NCI-H82 treated with DMSO at 0.1 percent for 48 hours (cell line): ENCODE measurements at regions not wholly inside any gene's neighbourhood (a gene's known extent, or its start where the extent isn't known, plus 50 kb on each side); places are given as distances from the start of the nearest gene placed in this dataset.

ENCODE experiments used
- DNase-seq: peaks from one replicate; lab custom pipeline; 2025; ENCODE audit not compliant: unreplicated experiment; lab: John Stamatoyannopoulos, UW

GRCh38 chr3:3578718-3579117 lies 220.5 kb upstream of the LRRN1 start:
- DNase-seq, result no peak

DNA sequence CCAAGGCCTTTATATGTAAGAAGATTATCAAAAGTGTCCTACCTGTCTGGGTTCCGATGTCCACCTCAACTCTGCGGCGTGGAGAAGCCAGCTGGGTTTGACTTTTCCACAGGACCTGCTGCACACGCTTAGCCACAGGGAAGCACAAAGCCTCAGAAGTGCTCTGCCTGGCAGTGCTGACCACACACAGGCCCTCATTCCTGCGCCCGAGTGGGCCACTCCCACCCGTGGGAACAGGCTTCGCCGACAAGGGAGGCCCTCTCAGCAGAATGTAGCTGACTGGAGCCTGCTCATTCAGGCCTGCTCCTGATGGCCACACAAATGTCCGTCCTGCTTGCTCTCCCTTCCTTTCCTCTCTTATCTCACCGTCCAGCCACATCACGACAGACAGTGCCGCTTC lies 221.4 kb upstream of the LRRN1 start:
- no peak for DNase-seq

GRCh38 chr3:3573341-3573740 lies 225.9 kb upstream of the LRRN1 start:
- DNase-seq, result no peak

- DNase-seq, result no peak
Measured at GRCh38 chr3:3560591-3561311, 238.5 kb upstream of the LRRN1 start.

- no peak for DNase-seq
Measured at GRCh38 chr3:3559786-3560185, 239.4 kb upstream of the LRRN1 start.

DNA sequence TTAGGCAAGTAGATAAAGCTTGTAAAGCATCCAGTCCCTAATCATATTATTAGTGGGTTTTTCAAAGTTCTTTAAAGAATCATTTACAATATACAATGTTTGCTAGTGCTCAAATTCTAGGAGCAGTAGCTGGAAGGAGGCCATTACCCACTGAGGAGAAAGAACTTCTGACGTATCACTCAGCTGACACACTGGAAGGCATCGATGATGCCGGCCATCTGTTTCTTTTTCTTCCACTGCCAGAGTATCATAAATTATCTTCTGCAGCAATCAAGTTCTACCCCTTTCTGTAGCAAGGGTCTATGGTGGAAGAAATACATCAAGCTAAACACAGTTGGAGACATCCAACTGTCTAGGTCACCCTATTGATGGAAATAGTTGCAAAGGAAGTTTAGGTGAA lies 243.2 kb upstream of the LRRN1 start:
- no peak for DNase-seq

GRCh38 chr3:3553236-3553635 lies 246.0 kb upstream of the LRRN1 start:
- no peak for DNase-seq

DNA sequence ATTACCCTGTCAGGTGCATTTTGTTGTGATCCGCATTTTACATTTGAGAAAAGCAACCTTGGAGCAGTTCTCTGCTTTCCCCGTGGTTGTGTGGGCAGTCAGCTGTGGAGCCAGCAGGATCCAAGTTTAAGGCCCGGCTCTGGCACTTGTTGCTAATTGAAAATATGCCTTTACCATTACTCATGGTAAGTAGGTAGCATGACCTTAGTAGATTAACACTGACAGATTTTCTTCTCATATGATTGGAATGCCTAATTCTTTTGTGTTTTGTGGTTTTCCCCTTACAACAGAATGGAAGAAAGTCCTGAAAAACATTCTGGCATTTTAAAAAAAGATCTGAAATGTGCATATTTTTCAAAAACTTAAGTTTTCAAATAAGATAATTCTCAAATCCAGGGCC lies 246.5 kb upstream of the LRRN1 start:
- DNase-seq, result no peak

DNA sequence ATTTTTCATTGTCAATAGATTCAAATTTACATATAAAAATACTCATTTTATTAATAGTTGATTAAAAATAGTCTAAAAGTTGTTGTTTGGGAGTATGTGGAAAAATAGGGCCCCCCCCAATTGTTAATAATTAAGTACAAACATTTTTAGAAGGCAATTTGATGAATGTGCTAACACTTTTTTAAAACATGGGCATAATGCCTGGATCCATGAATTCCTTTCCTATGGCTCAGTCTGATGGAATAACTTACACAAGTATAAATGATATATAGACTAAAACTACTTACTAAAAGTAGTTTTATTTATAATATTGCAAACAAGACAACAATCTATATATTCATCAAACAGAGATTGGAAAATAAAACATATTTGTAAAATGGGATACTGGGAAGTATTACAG lies 247.2 kb upstream of the LRRN1 start:
- DNase-seq, result no peak

DNA sequence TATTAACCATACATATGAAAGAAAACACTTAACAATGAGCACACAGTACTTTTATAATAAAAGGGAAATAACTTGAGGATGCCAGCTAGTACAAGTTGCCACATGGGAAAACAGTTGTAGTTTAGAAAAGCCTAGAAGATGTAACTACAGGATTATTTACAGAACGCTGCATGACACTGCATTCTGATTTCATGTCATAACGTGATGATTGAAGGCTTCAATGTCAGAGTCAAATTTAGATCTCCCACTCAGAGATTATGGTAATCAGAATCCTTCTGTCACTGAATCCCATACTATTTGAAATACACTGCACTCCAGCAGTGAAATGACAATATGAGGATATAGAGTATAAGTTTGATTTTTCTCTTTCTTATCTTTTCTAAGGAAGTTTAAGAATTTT lies 253.9 kb upstream of the LRRN1 start:
- DNase-seq, result no peak

GRCh38 chr3:3538451-3538850 lies 260.8 kb upstream of the LRRN1 start:
- no peak for DNase-seq

DNA sequence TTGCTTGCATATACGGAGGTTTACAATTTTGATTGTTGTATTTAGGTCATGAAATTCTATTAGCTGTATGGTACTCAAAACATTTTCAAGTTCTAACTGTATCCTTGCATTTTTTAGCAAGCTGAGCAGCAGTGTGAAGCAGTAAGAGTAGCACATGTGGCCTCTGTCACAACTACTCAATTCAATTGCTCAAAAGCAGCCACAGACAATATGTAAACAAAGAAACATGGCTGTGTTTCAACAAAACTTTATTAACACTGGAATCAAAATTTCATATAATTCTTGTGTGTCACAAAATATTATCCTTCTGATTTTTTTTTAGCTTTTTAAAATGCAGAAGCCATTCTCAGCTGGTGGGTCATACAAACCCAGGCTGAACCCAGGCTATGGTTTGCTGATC lies 266.7 kb upstream of the LRRN1 start:
- DNase-seq, result no peak

- no peak for DNase-seq
Measured at GRCh38 chr3:3531476-3531875, 267.8 kb upstream of the LRRN1 start.

- DNase-seq, result no peak
Measured at GRCh38 chr3:3519266-3519665, 280.0 kb upstream of the LRRN1 start.

GRCh38 chr3:3516996-3517395 lies 282.2 kb upstream of the LRRN1 start:
- DNase-seq, result no peak

DNA sequence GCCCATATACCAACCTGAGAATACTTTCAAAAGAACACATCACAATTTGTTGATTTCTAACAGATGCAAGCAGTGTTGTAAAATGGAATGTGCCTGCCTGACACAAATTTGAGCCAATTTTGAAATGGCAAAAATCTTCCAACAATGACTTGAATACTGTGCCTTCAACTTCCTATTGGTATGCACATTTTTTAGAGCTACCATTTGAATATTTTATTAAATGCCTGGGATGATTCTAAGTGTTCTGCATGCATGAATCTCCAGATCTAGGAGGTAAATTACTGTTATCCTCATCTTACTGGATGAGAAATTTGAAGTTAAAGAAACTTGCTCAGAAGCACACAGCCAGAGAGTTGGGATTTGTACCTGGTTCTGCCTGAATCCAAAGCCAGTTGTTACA lies 282.8 kb upstream of the LRRN1 start:
- DNase-seq, result no peak

DNA sequence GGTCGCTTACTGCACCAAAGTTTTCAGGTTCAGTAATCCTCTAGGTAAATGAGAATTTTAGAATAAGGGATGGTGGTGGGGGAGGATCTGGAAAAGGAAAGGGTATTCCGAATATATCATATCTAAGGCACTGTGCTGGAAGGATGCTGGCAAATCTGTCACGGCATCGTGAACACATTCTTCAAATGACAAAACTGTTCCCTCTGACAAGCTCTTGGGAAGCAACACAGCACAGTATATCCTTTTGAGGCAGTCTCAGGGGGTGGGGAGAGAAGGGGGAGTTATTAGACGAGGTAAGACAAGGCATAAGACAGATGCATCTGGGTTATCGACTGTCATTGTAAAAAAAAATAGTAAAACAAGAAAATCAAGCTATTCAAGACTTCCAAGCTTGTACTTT lies 289.6 kb upstream of the LRRN1 start:
- DNase-seq, result no peak

GRCh38 chr3:3504686-3505085 lies 294.5 kb upstream of the LRRN1 start:
- no peak for DNase-seq

GRCh38 chr3:3503411-3503810 lies 295.8 kb upstream of the LRRN1 start:
- DNase-seq, result no peak

DNA sequence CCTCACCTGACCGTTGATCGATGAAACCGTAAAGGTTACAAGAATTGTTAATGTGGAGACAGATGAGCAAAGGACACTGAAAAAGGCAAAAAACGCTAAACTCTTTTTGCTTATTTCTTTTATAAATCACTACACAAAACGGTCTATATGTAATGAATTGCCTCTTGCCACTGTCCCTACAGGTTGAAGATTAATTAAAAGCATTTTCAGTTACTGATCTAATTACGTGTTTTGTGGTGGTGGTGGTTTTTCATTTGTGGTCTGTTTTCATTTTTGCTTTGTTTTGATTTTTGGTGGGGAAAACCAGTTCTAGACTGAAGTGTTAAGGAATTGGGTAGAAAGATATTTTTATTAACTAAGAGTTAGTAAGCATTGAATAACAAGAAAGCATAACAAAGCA lies 299.2 kb upstream of the LRRN1 start:
- no peak for DNase-seq

DNA sequence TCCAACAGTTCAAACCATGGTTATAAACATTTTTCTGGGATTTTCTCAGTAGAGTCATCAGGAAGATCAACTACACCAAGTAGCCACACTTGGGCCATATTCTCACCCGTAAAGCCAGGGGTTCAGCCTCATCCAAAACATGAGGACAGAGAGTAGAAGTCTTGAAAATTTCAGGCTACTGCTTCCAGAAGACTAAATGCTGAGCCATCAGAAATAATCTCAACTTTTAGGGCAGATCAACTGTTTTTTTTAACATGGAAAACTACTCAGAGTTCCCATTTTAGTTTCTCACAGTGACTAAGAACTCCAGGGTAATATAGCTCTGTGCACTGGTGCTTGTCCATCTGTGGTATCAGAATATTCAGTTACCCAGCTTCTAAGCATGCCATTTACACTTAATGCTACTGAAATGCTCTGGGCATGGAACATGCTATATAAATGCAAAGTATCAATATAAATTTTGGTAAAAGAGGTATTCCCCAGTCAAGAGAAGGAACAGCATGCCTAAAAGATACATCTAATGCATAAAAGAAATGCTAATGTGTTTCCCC lies 300.1 kb upstream of the LRRN1 start:
- DNase-seq, result no peak

DNA sequence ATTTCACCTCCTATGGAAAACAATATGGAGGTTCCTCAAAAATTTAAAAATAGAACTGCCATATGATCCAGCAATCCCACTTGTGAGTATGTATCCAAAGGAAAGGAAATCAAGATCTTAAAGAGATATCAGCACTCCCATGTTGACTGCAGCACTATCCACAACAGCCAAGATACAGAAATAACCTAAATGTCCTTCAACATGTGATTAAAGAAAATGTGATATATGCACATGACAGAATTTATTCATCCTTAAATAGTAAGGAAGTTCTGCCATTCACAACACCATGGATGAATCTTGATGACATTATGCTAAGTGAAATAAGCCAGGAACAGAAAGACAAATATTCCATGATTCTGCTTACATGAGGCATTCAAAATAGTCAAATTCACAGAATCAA lies 303.6 kb upstream of the LRRN1 start:
- DNase-seq, result no peak

DNA sequence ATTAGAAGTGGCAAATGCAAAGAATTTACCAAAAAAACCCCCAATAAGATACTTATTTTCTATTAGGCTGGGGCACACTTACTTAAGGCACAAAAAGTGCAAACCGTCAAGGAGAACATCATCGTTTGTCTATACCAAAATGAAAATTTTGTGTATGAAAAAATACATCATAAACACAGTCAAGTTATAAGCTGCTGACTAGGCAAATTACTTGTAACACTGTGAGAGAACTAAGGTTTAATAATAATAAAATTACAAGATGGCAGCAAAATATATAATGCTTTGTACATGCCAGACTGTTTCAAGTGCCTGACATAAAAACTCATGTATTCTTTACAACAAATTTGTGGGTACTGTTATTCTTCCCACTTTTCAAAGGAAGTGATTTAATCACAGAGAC lies 297.2 kb upstream of the CRBN start:
- no peak for DNase-seq
